ENCODE measurements at regions not wholly inside any gene's neighbourhood (a gene's known extent, or its start where the extent isn't known, plus 50 kb on each side); places are given as distances from the start of the nearest gene placed in this dataset.

- Mint-ChIP-seq H3K36me3 (ENCODE audit: low read depth) (no peaks in the 10 kb centered on the region), H3K27ac (peak overlapping the region; percentile 62), H3K27me3 (peaks cover 4% of the 10 kb centered on the region), H3K9me3 (no peaks in the 10 kb centered on the region), H3K4me1 (ENCODE audit: low read depth) (peaks cover 37% of the 10 kb centered on the region), H3K4me3 (no peak overlapping the region)
- TF ChIP-seq, protein P1, sequence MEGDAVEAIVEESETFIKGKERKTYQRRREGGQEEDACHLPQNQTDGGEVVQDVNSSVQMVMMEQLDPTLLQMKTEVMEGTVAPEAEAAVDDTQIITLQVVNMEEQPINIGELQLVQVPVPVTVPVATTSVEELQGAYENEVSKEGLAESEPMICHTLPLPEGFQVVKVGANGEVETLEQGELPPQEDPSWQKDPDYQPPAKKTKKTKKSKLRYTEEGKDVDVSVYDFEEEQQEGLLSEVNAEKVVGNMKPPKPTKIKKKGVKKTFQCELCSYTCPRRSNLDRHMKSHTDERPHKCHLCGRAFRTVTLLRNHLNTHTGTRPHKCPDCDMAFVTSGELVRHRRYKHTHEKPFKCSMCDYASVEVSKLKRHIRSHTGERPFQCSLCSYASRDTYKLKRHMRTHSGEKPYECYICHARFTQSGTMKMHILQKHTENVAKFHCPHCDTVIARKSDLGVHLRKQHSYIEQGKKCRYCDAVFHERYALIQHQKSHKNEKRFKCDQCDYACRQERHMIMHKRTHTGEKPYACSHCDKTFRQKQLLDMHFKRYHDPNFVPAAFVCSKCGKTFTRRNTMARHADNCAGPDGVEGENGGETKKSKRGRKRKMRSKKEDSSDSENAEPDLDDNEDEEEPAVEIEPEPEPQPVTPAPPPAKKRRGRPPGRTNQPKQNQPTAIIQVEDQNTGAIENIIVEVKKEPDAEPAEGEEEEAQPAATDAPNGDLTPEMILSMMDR (IDR thresholded peaks at IDR 0.05) = no peak
- POLR2A ChIA-PET = interaction anchor here (1.1 to 1.3 kb wide), 3 partner anchors 14 to 122 kb away, joined by 3 to 5 read pairs (median 4); no protein-coding TSS in a partner anchor
- intact Hi-C loops (cut with micrococcal nuclease) = no loop called here
- CTCF ChIA-PET = interaction anchor here (1.7 kb wide), 1 partner anchor 9 kb away, joined by 8 read pairs; no protein-coding TSS in a partner anchor
- ATAC-seq = no peak
- DNase-seq = peak; percentile 62
These were observed 229.1 kb downstream of the KCNRG start for GRCh38 chr13:50244355-50244712.

- intact Hi-C loops (cut with micrococcal nuclease) = no loop called here
- POLR2A ChIA-PET = interaction anchor here (1.1 kb wide), 4 partner anchors 119 to 164 kb away, joined by 3 to 5 read pairs (median 4); no protein-coding TSS in a partner anchor
These were observed 229.7 kb downstream of the KCNRG start for GRCh38 chr13:50244713-50245574.

GRCh38 chr13:50247223-50247622 is 232.0 kb downstream of the KCNRG start:
- Mint-ChIP-seq H3K4me1 (ENCODE audit: low read depth) (peaks cover 42% of the 10 kb centered on the region), H3K27me3 (peaks cover 1% of the 10 kb centered on the region), H3K4me3 (no peak overlapping the region), H3K36me3 (ENCODE audit: low read depth) (no peaks in the 10 kb centered on the region), H3K27ac (no peak overlapping the region), H3K9me3 (no peaks in the 10 kb centered on the region)
- ATAC-seq = no peak
- intact Hi-C loops (cut with micrococcal nuclease) = no loop called here
- POLR2A ChIA-PET = no interaction called here
- no peak for DNase-seq
- TF ChIP-seq, protein P1 (IDR thresholded peaks at IDR 0.05) = no peak
- CTCF ChIA-PET = no interaction called here

More at GRCh38 chr13:50244713-50245574, 229.7 kb downstream of the KCNRG start:
- ATAC-seq (peak; percentile 92), DNase-seq (peak; percentile 87)
- Mint-ChIP-seq H3K36me3 (ENCODE audit: low read depth) (no peaks in the 10 kb centered on the region), H3K27ac (peak overlapping the region; percentile 62), H3K9me3 (no peaks in the 10 kb centered on the region), H3K27me3 (peaks cover 4% of the 10 kb centered on the region), H3K4me1 (ENCODE audit: low read depth) (peaks cover 37% of the 10 kb centered on the region), H3K4me3 (no peak overlapping the region)
- CTCF ChIA-PET = interaction anchor here (1.7 kb wide), 1 partner anchor 9 kb away, joined by 8 read pairs; no protein-coding TSS in a partner anchor
- TF ChIP-seq, protein P1 (IDR thresholded peaks at IDR 0.05) = no peak

GRCh38 chr13:50248516-50249143 is 233.4 kb downstream of the KCNRG start:
- CTCF ChIA-PET = no interaction called here
- Mint-ChIP-seq H3K36me3 (ENCODE audit: low read depth) (no peaks in the 10 kb centered on the region), H3K9me3 (no peaks in the 10 kb centered on the region), H3K27ac (peak overlapping the region; percentile 7), H3K27me3 (peaks cover 8% of the 10 kb centered on the region), H3K4me1 (ENCODE audit: low read depth) (peaks cover 42% of the 10 kb centered on the region), H3K4me3 (no peak overlapping the region)
- intact Hi-C loops (cut with micrococcal nuclease) = no loop called here
- DNase-seq = no peak
- TF ChIP-seq, protein P1 (IDR thresholded peaks at IDR 0.05) = no peak
- peak; percentile 8 for ATAC-seq
- POLR2A ChIA-PET = no interaction called here

GRCh38 chr13:50249144-50249521 is 233.9 kb downstream of the KCNRG start:
- ChIA-PET CTCF (no interaction called here), POLR2A (no interaction called here)

More at GRCh38 chr13:50249144-50249521, 233.9 kb downstream of the KCNRG start:
- Mint-ChIP-seq H3K27me3 (peaks cover 8% of the 10 kb centered on the region), H3K4me3 (no peak overlapping the region), H3K4me1 (ENCODE audit: low read depth) (peaks cover 37% of the 10 kb centered on the region), H3K9me3 (no peaks in the 10 kb centered on the region), H3K36me3 (ENCODE audit: low read depth) (no peaks in the 10 kb centered on the region), H3K27ac (no peak overlapping the region)
- TF ChIP-seq, protein P1 (IDR thresholded peaks at IDR 0.05) = no peak
- no peak for ATAC-seq
- DNase-seq = no peak
- intact Hi-C loops (cut with micrococcal nuclease) = no loop called here
